A549 (cell line): ENCODE measurements at regions not wholly inside any gene's neighbourhood (a gene's known extent, or its start where the extent isn't known, plus 50 kb on each side); places are given as distances from the start of the nearest gene placed in this dataset.

Source experiments
- ATAC-seq, 2 experiments: fragments of 200-7000 bp in 1 of 2; fragments of >200 bp in 1 of 2; cut with Nextera tagmentation in 1 of 2; cut with Tn5 transposase in 1 of 2; 3 replicates each; pipeline versions ENCODE4 v1.8.0 to v1.9.1; 2018 to 2020; ENCODE audit warnings: mild to moderate bottlenecking in 1 of 2, moderate library complexity in 1 of 2
- CTCF ChIA-PET: fragments of 300-600 bp; sonication (Branson Sonifier 250); formaldehyde crosslinking; extraction: SDS; loops from one replicate; lab custom pipeline; 2021; ENCODE audit warnings: antibody characterized with exemption, inconsistent platforms; lab: Yijun Ruan, JAX
- POLR2A ChIA-PET: fragments of 350-600 bp; formaldehyde crosslinking; extraction: SDS; loops from one replicate; lab custom pipeline; 2021; ENCODE audit warnings: antibody characterized with exemption, inconsistent platforms; lab: Yijun Ruan, JAX
- DNase-seq, 2 experiments: peaks; one replicate each; pipeline versions ENCODE4 v3.0.0 to v3.0.0-alpha.2; 2011 to 2016; ENCODE audit warnings: low read depth in 1 of 2, low spot score in 1 of 2
- FAIRE-seq: peaks from 2 replicates; lab custom pipeline; 2011; peaks lifted over from hg19 to GRCh38; lab: Jason Lieb, UNC
- H3K27ac ChIP-seq, 2 experiments: fragments of >200 bp; sonication (Bioruptor Twin); formaldehyde crosslinking; 3 replicates each; pipeline ENCODE4 v1.5.1; 2016 to 2017
- H3K4me1 ChIP-seq: fragments of >200 bp; sonication (Bioruptor Twin); formaldehyde crosslinking; 3 replicates; pipeline ENCODE4 v1.6.1; 2016
- H3K4me2 ChIP-seq: fragments of >200 bp; sonication (Bioruptor Twin); formaldehyde crosslinking; 3 replicates; pipeline ENCODE4 v1.6.1; 2016
- H3K4me3 ChIP-seq: fragments of >200 bp; sonication (Bioruptor Twin); formaldehyde crosslinking; 3 replicates; pipeline ENCODE4 v1.5.1; 2016
- H3K9me3 ChIP-seq: fragments of >200 bp; sonication (Bioruptor Twin); formaldehyde crosslinking; 3 replicates; pipeline ENCODE4 v1.6.1; 2016
- CBX2 ChIP-seq: fragments of 200-600 bp; sonication (generic); IDR thresholded peaks from 2 replicates; pipeline ENCODE4 v1.6.1; 2016; ENCODE audit warnings: low read depth, mild to moderate bottlenecking, borderline replicate concordance
- CBX8 ChIP-seq: fragments of 200-600 bp; sonication (generic); IDR thresholded peaks from 2 replicates; pipeline ENCODE4 v1.6.1; 2016
- CEBPB ChIP-seq, 2 experiments: fragments of >200 bp in 1 of 2; sonication (Bioruptor Twin) in 1 of 2; formaldehyde crosslinking in 1 of 2; IDR thresholded peaks; 2 replicates each; pipeline ENCODE4 v1.6.1; 2012 to 2016
- EHF ChIP-seq: fragments of 250-450 bp; sonication (Bioruptor Pico); IDR thresholded peaks from 2 replicates; pipeline ENCODE4 v1.5.0; 2020; ENCODE audit warnings: mild to moderate bottlenecking
- EHMT2 ChIP-seq: fragments of 200-600 bp; sonication (generic); IDR thresholded peaks from 2 replicates; pipeline ENCODE4 v1.6.1; 2016; ENCODE audit warnings: antibody characterized with exemption, low read depth, mild to moderate bottlenecking, moderate library complexity
- ESRRA ChIP-seq: fragments of 150-350 bp; IDR thresholded peaks from 2 replicates; pipeline ENCODE4 v1.6.1; 2014; ENCODE audit warnings: mild to moderate bottlenecking, low read length, borderline replicate concordance
- FOXS1 ChIP-seq: fragments of 250-450 bp; sonication (Bioruptor Pico); IDR thresholded peaks from 2 replicates; pipeline ENCODE4 v1.5.0; 2020; ENCODE audit warnings: mild to moderate bottlenecking, moderate library complexity
- HEYL ChIP-seq: fragments of 250-450 bp; sonication (Bioruptor Pico); IDR thresholded peaks from 2 replicates; pipeline ENCODE4 v1.8.0; 2021; ENCODE audit warnings: mild to moderate bottlenecking, moderate library complexity
- JUN ChIP-seq, 2 experiments: fragments of >200 bp; sonication (Bioruptor Twin); formaldehyde crosslinking; IDR thresholded peaks; 2 replicates in 1 of 2; 3 replicates in 1 of 2; pipeline ENCODE4 v1.6.1; 2016 to 2017
- MAFK ChIP-seq: fragments of 450-650 bp; IDR thresholded peaks from 2 replicates; pipeline ENCODE4 v1.6.1; 2014; ENCODE audit not compliant: partially characterized antibody
- MAZ ChIP-seq: fragments of 150-350 bp; IDR thresholded peaks from 2 replicates; pipeline ENCODE4 v1.6.1; 2014; ENCODE audit warnings: antibody characterized with exemption, low read depth, low read length, borderline replicate concordance
- NFE2L2 ChIP-seq: fragments of 150-350 bp; conservative IDR thresholded peaks from 2 replicates; pipeline ENCODE4 v1.6.1; 2014; ENCODE audit warnings: low read length
- RARB ChIP-seq: fragments of 250-450 bp; sonication (Bioruptor Pico); IDR thresholded peaks from 2 replicates; pipeline ENCODE4 v1.8.0; 2021; ENCODE audit warnings: mild to moderate bottlenecking, moderate library complexity
- RNF2 ChIP-seq: fragments of 200-600 bp; sonication (generic); IDR thresholded peaks from 2 replicates; pipeline ENCODE4 v1.6.1; 2016; ENCODE audit warnings: low read depth, mild to moderate bottlenecking, antibody characterized with exemption, moderate library complexity, borderline replicate concordance
- SREBF2 ChIP-seq: fragments of 450-650 bp; IDR thresholded peaks from 2 replicates; pipeline ENCODE4 v1.6.1; 2014; ENCODE audit warnings: mild to moderate bottlenecking, moderate library complexity
- WGBS: methylation state at CpG from one replicate; pipeline ENCODE4 v1.1.6; 2017; ENCODE audit errors: missing lambda C conversion rate; 5-methylcytosine and 5-hydroxymethylcytosine counted together
- TF ChIP-seq, protein P1 (sequence below): fragments of 450-650 bp; IDR thresholded peaks from 2 replicates; pipeline ENCODE4 v1.6.1; 2014; ENCODE audit warnings: antibody characterized with exemption
- TF ChIP-seq, protein P2 (sequence below): IDR thresholded peaks from 2 replicates; pipeline ENCODE4 v1.6.1; 2012; ENCODE audit warnings: low read depth, borderline replicate concordance
- TF ChIP-seq, protein P3 (sequence below): fragments of 250-450 bp; sonication (Bioruptor Pico); IDR thresholded peaks from 2 replicates; pipeline ENCODE4 v1.5.0; 2020; ENCODE audit warnings: low read depth, mild to moderate bottlenecking, moderate library complexity
- TF ChIP-seq, protein P4 (sequence below): IDR thresholded peaks from 2 replicates; pipeline ENCODE4 v1.6.1; 2012
- TF ChIP-seq, protein P5 (sequence below): IDR thresholded peaks from 2 replicates; pipeline ENCODE4 v1.6.1; 2012
- TF ChIP-seq, protein P6 (sequence below): fragments of 150-350 bp; IDR thresholded peaks from 2 replicates; pipeline ENCODE4 v1.6.1; 2014; ENCODE audit warnings: low read depth, mild to moderate bottlenecking, low read length

DNA sequence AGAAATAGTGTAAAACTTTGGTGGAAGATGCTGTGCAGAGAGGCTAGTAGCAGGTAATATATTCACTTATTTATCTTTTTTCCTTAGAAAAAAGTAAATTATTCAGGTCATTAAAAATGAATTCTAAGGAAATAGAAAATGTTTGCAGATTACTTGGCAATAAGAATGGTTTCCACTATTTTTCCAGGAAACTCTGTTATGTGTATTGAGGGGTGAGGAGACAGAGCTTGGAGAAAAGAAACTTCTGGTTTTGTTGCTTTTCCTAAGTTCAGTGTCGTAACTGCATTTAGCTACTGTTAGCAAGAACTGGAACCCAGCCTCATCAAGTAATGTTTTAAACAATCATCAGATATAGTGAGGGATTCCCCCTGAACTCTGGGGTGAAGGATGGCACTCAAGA, 79.2 kb upstream of the SMLR1 start:
- H3K4me2 ChIP-seq: no peak overlapping the region
- no peaks in the 10 kb centered on the region for H3K4me1 ChIP-seq
- H3K4me3 ChIP-seq: no peak overlapping the region
- no peaks in the 10 kb centered on the region for H3K9me3 ChIP-seq
- ChIA-PET POLR2A (no interaction called here), CTCF (no interaction called here)
- H3K27ac ChIP-seq: no peak overlapping the region
- ATAC-seq: no peak
- no peak for DNase-seq
- no peak for FAIRE-seq
- WGBS: 76% methylated on average over 1 of the region's 1 CpG
- TF ChIP-seq, protein P1, sequence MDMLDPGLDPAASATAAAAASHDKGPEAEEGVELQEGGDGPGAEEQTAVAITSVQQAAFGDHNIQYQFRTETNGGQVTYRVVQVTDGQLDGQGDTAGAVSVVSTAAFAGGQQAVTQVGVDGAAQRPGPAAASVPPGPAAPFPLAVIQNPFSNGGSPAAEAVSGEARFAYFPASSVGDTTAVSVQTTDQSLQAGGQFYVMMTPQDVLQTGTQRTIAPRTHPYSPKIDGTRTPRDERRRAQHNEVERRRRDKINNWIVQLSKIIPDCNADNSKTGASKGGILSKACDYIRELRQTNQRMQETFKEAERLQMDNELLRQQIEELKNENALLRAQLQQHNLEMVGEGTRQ: no peak
- TF ChIP-seq JUN (IDR thresholded peaks at IDR 0.05): no peak
- no peak for TF ChIP-seq NFE2L2
- TF ChIP-seq, protein P2, sequence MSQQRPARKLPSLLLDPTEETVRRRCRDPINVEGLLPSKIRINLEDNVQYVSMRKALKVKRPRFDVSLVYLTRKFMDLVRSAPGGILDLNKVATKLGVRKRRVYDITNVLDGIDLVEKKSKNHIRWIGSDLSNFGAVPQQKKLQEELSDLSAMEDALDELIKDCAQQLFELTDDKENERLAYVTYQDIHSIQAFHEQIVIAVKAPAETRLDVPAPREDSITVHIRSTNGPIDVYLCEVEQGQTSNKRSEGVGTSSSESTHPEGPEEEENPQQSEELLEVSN: no peak

DNA sequence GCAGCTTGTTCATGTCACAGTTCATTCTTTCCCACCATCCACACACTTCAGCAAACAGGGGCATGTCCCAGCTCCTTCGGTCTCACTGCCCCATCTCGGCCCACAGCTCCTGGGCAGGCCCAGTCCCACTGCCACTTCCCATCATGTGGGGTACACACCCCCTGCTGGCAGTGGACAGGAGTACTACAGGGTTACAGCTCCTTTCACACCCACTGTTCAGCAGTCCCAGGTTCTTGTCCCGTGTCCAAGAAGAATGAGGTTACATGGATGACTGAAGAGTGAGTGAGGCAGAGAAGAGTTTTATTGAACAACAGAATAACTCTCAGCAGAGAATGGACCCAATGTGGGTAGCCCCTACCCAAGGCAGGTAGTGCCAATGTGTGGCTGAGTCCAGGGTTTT, 77.8 kb upstream of the SMLR1 start:
- H3K4me3 ChIP-seq: no peak overlapping the region
- 19% methylated on average over 2 of the region's 3 CpGs for WGBS
- ATAC-seq (no peak), DNase-seq (peak in 1 of 2 experiments; percentile 5), FAIRE-seq (no peak)
- H3K4me2 ChIP-seq: no peak overlapping the region
- TF ChIP-seq, protein P3, sequence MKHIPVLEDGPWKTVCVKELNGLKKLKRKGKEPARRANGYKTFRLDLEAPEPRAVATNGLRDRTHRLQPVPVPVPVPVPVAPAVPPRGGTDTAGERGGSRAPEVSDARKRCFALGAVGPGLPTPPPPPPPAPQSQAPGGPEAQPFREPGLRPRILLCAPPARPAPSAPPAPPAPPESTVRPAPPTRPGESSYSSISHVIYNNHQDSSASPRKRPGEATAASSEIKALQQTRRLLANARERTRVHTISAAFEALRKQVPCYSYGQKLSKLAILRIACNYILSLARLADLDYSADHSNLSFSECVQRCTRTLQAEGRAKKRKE: no peak
- TF ChIP-seq, protein P4, sequence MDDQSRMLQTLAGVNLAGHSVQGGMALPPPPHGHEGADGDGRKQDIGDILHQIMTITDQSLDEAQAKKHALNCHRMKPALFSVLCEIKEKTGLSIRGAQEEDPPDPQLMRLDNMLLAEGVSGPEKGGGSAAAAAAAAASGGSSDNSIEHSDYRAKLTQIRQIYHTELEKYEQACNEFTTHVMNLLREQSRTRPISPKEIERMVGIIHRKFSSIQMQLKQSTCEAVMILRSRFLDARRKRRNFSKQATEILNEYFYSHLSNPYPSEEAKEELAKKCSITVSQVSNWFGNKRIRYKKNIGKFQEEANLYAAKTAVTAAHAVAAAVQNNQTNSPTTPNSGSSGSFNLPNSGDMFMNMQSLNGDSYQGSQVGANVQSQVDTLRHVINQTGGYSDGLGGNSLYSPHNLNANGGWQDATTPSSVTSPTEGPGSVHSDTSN: no peak
- TF ChIP-seq, protein P5, sequence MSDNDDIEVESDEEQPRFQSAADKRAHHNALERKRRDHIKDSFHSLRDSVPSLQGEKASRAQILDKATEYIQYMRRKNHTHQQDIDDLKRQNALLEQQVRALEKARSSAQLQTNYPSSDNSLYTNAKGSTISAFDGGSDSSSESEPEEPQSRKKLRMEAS: no peak
- TF ChIP-seq ESRRA (no peak), RNF2 (no peak), CEBPB (IDR thresholded peaks at IDR 0.05) (no peak), EHMT2 (no peak), MAFK (no peak), EHF (no peak), CBX2 (no peak), MAZ (no peak), SREBF2 (no peak), RARB (no peak), CBX8 (no peak)
- TF ChIP-seq, protein P1: no peak
- TF ChIP-seq, protein P6, sequence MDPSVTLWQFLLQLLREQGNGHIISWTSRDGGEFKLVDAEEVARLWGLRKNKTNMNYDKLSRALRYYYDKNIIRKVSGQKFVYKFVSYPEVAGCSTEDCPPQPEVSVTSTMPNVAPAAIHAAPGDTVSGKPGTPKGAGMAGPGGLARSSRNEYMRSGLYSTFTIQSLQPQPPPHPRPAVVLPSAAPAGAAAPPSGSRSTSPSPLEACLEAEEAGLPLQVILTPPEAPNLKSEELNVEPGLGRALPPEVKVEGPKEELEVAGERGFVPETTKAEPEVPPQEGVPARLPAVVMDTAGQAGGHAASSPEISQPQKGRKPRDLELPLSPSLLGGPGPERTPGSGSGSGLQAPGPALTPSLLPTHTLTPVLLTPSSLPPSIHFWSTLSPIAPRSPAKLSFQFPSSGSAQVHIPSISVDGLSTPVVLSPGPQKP: no peak
- no peaks in the 10 kb centered on the region for H3K4me1 ChIP-seq
- no peak overlapping the region for H3K27ac ChIP-seq
- no peaks in the 10 kb centered on the region for H3K9me3 ChIP-seq
- POLR2A ChIA-PET: no interaction called here
- CTCF ChIA-PET: no interaction called here

DNA sequence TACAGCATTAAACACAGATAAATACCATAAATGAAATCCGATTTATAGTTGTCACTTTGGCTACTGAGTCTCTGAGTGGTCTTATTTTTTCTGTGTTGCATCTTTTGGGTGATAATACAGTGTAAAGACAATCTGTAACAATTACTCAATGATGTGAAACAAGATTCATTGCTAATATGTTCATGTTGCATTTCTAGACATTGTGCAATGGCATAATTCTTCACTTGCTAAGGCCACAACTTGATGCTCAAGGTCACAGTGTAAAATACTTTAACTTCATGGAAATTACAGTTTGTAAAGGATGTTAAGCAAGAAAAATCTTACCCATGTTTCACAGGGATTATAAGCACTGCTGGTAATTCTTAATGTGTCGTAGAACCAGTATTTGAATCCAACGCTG, 74.9 kb upstream of the SMLR1 start:
- DNase-seq (no peak), ATAC-seq (no peak), FAIRE-seq (no peak)
- no peak overlapping the region for H3K4me3 ChIP-seq
- 65% methylated on average over 3 of the region's 3 CpGs for WGBS
- ChIA-PET CTCF (no interaction called here), POLR2A (no interaction called here)
- TF ChIP-seq, protein P2: no peak
- TF ChIP-seq HEYL (CRISPR knock-in tag) (no peak), FOXS1 (CRISPR knock-in tag) (no peak)
- H3K4me2 ChIP-seq: no peak overlapping the region
- no peaks in the 10 kb centered on the region for H3K9me3 ChIP-seq
- H3K4me1 ChIP-seq: no peaks in the 10 kb centered on the region
- no peak overlapping the region for H3K27ac ChIP-seq
